GM13977 (cell line): ENCODE measurements at regions not wholly inside any gene's neighbourhood (a gene's known extent, or its start where the extent isn't known, plus 50 kb on each side); places are given as distances from the start of the nearest gene placed in this dataset.
A peak's percentile ranks its signal among the peaks of the same experiment; 100 is the strongest.

Experiments used
- DNase-seq: peaks from one replicate; pipeline ENCODE4 v3.0.0; 2012; ENCODE audit warnings: low spot score
- CTCF ChIP-seq: IDR thresholded peaks from 2 replicates; pipeline ENCODE4 v1.5.1; 2012; ENCODE audit warnings: mild to moderate bottlenecking, control low read depth; ENCODE audit not compliant: insufficient read depth; ENCODE audit errors: extremely low read depth, missing control alignments
- in situ Hi-C: fragments of 300-500 bp; cut with MboI; formaldehyde crosslinking; loops from one replicate; pipeline ENCODE4 v1.12.0; 2022; ENCODE audit warnings: low sequenced_read_pairs, low pct_unique_long_range_greater_than_20kb, mixed read lengths, inconsistent platforms; ENCODE audit not compliant: unreplicated experiment

DNA sequence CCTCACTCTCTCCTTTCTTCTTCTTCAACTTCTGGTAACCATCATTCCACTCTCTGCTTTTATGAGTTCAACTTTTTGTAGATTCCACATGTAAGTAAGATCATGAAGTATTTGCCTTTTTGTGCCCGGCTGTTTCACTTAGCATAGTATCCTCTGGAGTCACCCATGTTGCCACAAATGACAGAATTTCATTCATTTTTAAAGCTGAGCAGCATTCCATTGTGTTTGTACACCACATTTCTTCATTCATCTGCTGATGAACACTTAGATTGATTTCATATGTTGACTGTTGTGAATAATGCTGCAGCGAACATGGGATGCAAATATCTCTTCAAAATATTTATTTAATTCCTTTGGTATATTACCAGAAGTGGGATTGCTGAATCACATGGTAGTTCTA is 133.6 kb upstream of the ERBB4 start:
- in situ Hi-C loops = no loop called here
- DNase-seq = no peak
- no peak for TF ChIP-seq CTCF

- TF ChIP-seq CTCF = no peak
- in situ Hi-C loops = no loop called here
- peak; percentile 17 for DNase-seq
These were observed 131.2 kb upstream of the ERBB4 start for GRCh38 chr2:212669761-212670160.

DNA sequence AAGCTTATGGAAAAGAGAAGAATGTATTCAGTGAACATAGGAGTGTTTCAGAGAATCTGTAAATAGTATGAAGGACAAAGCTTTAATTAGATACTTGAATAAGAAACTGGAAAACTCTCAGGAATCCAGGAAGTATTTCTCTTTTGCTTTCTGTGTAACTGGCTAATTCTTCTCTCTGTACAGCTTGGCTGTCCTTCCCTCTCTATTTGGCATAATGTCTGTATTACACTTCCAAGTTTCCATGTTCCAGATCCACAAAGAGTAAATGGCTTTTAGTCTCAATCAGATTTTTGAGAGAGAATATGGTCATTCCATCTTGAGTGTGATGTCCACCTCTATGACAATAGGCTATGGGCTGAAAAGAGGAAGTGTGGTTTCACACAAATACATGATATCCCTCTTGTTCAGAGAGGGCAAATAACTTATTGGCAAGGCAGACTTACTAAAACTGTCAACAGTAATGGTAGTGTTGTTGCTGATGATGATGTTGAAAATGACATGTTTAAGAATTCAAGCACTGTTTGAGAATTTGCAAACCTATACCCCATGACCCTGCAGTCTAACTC is 129.2 kb upstream of the ERBB4 start:
- DNase-seq = no peak

GRCh38 chr2:212665948-212666347 is 127.3 kb upstream of the ERBB4 start:
- no peak for DNase-seq
- no peak for TF ChIP-seq CTCF
- in situ Hi-C loops = no loop called here

More for the DNA sequence above, 129.2 kb upstream of the ERBB4 start:
- in situ Hi-C loops = no loop called here
- TF ChIP-seq CTCF = no peak

DNA sequence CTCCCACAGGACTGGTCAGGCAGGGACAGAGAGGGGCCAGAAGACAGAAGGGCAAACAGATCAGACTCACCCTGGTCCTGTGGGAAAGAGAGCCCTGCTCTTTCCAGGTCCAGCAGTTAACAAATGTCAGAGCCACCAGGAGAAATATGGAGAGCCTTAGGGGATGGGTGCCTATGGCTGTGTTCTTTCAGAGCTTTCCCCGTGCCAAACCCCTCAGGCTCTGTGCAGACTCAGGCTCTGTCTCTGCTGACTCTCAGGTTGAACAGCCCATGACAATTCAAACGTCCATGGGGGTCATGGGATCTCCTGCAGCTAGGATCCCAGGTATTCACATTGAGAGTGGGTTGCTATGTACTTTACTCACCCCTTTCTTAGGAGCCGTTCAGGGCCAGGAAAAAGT is 120.8 kb upstream of the ERBB4 start:
- TF ChIP-seq CTCF = no peak
- in situ Hi-C loops = no loop called here
- DNase-seq = no peak

DNA sequence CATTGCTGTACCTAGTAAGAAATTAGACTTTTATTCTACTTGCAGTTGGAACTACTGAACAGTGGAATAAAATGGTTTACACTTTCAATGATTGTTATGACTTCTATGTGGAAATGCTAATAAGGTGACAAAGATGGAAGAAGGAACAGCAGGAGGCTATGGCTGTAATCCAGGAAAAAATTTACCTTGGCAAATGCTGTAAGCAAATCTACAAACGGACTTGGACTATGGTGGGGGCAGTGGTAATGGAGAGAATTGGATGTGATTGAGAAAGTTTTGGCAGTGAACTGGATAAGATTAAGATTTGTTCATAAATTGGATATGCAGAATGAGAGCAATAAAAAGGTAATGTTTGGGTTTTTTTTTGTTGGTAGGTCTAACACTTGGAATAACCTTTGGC is 111.0 kb upstream of the ERBB4 start:
- DNase-seq = no peak
- in situ Hi-C loops = no loop called here
- no peak for TF ChIP-seq CTCF
